Fibroblast of peridontal ligament (primary cell): ENCODE measurements at regions not wholly inside any gene's neighbourhood (a gene's known extent, or its start where the extent isn't known, plus 50 kb on each side); places are given as distances from the start of the nearest gene placed in this dataset.

Experiments
- DNase-seq: peaks from one replicate; pipeline ENCODE4 v3.0.0-alpha.2; 2010; ENCODE audit errors: extremely low read depth

DNA sequence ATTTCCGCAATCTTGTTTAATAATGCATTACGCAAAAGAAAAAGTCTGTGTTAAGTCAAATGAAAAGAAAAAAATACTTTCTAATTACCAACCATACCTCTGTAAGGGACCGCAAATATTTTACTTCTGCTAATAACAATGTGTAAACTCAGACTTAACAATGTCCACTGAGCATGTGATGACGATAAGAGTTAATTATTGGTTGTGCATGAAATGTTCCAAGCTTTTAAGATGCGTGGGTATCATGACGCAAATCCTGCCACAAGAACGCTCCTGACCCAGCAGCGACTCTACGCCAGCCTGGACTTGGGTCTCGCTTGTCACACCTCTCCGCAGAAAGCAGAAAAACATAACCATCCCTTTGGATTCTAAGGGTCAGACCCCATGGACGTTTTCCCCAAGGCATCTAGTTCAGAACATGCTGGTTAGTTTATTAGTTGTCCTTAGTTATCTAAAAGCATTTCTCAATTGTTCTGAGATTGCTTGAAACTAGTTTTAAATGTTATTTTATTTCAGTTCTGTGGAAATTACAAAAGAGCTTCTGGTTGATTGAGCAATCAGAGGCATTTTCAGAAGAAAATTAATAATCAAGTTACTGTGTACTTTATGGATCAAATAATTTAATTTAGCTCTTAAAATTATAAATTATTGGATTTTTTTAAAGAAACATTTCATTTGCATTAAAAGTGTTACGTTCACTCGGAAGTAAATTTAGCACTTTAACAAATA is 779.9 kb upstream of the ARGLU1 start:
- no peak for DNase-seq

DNA sequence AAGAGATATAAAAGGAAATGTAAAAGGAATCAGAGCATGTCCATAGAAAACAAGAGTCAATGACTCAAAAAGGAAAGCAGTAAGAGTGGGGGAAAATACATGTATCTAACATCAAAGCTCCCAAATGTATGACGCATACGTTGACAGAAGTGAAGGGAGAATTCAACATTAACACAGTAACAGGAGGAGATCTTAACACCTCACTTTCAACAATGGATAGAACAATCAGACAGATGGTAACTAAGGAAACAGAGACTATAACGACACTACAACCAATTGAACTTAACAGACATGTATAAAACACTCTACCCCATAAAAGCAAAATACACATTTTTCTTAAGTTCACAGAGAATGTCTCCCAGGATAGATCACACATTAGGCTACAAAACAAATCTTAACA is 774.8 kb upstream of the ARGLU1 start:
- no peak for DNase-seq

DNA sequence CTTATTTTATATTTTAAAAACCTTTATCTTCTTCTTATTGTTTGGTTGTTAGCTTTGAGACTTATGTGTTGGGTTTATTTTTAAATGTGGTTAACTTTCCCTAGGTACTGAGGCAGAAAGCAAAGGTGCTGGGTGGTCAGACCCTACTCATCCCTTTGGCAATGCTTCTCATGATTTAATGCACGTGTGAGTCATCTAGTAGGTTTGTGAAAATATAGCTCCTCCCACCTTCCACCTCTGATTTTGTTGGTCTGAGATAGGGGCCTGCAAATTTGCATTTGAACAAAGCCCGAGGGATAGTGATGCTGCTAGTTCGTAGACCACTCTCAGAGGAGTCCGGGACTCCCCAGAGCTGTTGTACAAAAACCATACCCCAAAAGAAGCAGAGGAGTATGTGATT is 771.3 kb upstream of the ARGLU1 start:
- DNase-seq: no peak

DNA sequence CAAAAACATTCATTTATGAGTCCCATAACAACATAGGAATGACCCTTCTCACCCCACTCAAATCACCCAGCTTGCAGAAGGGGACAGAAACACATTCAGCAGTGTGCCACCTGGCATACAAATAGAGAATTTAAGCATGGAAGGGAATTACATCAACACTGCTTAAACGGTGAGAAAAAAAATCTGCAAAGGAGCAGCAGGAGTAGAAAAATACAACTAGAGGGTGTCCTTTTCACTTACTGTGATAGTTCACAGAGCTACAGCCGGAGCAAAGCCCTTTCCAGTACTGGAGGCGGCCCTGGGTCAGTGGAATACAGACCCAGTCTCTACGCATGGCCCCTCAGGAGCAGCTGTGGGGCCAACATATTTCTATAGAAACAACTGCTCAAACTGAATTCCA is 764.3 kb upstream of the ARGLU1 start:
- DNase-seq: no peak

DNA sequence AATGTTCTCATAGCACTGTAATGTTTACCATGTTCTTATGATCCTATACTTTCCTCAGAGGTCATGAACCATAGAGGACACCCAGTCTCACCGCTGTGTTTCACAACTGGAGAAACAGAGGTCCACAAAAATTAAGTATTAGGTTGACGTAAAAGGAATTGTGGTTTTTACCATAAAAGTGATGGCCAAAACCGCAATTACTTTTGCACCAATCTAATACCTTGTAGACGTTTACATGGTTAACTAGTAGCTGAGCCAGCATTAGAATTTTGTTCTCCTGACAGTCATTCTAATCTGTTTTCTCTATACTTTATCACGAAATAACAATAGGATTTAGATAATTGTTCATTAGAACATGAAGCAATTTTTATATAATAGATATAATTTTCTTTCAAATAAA is 763.4 kb upstream of the ARGLU1 start:
- no peak for DNase-seq

DNA sequence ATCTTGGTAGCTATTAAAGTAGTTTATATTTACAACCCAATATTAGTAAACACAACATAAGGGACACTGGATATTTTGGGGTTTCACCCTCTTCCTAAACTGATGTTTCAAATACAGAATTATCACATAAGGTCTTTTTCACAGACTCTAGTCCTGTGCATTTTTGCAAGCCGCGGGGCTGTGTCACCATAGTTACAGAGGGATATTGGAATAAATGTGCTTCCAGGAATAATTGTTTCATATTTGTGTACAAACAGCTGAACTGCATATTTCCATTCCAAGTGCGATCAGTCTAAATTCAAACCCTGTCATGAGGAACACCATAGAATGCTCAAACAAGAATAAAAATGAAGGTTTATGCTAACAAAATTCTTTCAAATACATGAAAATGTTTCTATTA is 762.5 kb upstream of the ARGLU1 start:
- DNase-seq: no peak

DNA sequence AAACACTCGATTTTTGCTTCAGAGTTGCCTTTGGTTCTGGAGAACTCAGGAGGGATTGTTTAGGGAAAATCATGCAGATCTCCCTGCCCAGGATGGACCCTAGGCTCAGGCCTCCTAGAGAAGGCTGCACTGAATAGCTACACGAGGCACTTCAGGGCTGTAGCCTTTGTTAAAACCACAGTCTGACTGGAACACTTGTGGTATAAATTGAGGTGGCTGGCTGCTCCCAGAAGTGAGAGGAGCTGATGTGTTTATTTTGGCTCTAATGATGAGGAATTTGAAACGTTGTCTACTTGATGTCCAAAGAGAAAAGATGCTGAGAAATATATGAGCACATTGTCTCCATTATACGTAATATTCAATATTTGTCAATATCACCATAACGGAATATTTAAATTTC is 762.1 kb upstream of the ARGLU1 start:
- DNase-seq: no peak

DNA sequence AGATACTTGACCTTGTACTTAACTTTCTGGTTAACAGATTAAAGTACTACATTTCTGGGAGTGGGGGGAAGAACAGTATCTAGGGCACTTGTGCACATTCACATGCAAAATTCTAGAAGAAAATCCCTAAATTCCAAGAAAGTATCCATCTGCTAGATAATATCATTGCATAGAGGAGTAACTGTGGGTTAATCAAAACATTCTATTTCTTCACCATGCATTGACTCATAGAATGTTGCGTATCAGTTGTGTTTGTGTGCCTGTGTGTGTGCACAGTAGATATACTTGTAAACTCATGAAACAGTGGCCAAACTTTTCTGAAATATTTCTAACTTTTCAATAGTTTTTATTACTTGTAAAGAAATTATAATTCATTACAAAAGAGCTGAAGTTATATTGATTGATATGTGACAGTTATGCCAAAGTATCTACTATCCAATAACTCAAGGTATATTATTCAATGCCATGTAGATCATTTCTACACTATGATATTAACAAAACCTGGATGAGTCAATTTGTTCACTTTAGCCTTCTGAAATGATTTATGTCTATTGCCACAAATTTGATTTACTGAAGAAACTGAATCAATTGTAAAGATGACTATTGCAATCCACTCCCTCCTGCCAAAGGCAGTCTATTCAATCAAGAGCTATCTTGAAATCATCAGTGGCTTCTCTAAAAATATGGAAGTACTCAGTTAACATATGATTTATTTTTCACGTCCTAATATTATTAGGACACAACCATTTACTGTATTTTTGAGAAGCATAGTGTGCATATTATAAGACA is 756.7 kb upstream of the ARGLU1 start:
- DNase-seq: no peak

DNA sequence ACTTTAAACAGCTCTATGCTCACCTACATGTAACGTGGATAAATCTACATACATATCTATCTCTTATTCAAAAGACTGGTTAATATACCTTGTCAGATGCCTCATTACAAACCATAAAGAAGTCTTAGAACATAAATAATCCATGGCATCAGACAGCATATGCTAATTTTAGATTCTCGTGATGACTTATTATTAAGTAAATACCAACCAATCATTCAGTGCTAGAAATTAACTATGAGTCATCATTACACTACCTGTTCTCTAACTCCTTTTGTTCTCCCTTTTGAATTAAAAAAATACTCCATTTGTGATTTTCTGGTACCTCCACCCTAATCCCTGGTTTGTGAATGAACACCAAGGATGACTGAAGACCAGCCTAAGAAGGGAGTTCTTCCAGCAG is 754.3 kb upstream of the ARGLU1 start:
- no peak for DNase-seq

DNA sequence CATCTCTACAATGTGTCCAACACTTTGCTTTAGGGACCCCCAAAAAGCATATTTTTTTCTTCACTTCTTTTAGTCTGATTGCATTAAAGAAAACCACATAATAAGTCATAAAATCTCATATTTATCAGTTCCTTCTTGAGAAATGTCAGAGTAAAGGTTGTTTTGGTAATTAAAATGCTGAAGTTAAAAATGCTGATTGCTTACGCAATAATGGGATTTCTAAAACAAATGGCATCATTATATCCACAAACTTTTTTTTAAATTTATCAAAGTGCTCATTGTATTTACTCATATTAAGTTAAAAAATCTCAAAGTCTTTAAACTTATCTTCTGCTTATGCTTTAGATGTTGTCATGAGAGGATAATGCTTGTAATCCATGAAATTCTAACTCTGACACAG is 737.2 kb upstream of the ARGLU1 start:
- no peak for DNase-seq

DNA sequence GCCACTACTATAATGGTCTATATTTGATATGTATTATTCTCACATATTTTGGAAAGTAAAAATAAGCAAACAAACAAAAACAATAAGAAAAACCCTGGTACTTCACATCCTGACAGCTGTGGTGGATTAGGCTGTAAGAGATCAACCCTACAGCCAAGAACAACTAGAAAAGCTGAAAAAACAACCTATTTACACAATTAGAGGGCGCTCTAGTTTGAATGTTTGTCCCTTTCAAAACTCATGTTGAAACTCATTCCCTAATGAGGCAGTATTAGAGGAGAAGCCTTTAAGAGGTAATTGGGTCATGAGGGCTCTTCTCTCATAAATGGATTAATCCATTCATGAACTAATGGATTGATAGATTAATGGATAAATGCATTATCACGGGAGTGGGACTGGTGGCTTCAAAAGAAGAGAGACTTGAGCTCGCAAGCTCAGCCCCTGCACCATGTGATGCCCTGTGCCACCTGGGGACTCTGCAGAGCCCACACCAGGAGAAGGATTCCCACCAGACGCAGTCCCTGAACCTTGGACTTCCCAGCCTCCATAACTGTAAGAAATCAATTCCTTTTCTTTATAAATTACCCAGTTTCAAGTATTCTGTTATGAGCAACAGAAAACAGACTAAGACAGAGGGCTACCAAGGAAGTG is 733.9 kb upstream of the ARGLU1 start:
- no peak for DNase-seq

DNA sequence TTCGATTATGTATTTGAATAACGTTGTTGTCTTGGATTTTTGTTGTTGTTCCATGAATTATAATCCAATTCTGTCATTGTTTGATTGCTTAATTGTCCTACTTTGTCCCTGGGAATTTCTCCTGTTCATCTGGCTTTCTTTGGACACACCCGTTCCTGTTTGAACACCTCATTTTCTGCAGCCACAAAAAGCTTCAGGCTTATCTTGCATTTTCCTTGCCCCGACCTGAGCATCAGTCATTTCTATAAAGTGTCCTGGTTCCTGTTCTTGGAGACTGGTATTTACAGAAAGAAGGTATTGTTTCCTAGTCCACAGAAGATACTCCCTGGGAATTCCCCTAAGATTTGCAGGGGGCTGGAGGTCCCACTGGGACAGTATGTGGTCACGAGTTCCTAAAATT is 731.8 kb upstream of the ARGLU1 start:
- no peak for DNase-seq

DNA sequence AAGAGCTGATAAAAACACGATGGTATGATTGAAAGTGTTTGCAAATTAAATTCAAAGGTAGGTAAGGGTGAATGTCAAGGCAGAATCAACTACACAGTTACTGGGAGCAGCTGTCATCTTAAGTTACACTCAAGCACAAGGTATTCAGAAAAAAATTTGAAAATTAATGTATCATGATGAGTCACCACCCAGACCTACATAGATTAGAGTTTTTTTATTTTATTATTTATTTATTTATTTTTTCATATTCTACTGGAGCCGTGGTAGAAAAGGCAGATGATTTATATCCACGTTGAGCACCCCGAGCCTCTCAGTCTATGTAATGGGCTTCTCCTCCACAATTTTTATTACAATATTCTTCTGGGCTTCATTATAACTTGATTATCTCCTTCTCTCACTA is 728.9 kb upstream of the ARGLU1 start:
- DNase-seq: no peak

DNA sequence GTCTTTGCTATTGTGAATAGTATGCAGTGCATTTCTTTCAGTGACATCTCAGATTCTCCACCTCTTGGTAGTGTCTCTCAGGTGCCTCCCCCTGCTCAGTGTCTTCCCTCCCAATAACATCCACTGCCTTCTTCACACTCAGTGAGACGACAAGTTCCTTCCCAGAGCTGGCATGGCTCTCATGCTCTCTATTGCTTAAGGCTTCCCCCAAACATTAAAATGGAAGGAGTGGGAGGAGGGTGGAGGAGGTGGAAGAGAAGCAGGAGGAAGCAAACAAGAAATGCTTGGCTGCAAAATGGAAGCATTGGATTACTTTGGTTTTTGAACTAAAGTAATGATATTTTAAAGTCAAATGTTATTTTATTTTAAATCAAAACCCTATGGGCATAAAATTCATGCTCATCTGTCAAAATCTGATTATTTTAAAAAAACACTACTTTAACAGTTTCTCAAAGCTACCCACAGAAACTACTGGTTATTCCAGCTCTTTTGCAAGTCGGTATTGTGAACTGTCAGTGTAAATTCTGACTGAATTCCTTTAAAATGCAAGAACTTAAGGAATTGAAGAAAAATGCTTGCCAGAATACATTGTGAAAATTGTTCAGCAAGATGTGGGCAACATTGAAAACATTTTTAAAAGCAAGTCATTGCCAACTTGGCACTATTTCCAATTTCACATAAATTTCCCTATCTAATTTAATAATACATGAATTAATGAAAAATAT is 727.6 kb upstream of the ARGLU1 start:
- DNase-seq: peak; percentile 38

DNA sequence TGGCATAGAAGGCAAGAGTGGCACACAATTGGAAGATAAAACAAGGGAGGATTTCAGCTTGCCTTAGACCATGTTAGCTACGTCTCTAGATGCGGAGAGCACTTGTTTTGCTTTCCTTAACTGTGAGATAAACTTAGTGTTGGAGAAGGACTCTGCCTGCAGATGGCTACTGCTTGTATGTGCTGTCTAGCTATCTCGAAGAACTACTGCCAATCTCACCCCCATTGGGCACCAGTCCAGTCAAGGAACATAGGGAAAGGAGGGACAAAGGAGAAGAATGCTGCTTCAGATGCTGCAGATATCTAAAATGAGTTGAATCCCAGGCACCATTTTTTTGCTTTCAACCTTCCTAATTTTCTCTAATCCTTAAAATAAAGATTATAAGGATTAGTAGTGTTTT is 726.0 kb upstream of the ARGLU1 start:
- DNase-seq: no peak

DNA sequence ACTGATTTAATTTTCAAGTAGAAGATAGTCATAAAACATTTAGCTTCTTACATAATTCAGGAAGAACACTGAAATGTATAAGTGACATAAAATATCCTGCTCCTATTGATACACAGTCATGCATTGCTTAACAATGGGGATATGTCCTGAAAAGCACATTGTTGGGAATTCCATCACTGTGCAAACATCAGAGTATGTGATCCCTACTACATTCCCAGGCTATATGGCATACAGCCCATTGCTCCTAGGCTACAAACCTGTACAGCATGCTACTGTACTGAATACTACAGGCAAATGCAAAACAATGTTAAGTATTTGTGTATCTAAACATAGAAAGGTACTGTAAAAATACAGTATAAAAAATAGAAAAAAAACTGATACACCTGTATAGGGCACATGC is 723.9 kb upstream of the ARGLU1 start:
- no peak for DNase-seq

DNA sequence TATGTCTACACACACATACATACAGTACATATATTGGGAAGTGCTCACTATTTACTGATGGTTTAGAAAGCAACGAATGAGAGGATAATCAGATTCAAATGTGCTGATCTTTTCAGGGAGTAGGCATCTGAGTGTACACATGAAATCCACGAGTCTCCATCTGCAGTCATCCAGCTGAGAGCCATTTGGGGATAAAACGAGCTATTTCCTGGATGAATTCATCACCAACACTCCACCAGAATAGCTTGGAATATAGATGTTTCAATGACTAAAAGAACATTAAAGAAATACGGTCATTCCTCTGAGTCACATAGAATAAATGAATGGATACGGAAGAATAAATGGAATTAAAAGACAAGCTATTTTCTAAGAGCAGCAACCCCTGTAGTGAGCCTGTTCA is 721.6 kb upstream of the ARGLU1 start:
- DNase-seq: peak; percentile 46

DNA sequence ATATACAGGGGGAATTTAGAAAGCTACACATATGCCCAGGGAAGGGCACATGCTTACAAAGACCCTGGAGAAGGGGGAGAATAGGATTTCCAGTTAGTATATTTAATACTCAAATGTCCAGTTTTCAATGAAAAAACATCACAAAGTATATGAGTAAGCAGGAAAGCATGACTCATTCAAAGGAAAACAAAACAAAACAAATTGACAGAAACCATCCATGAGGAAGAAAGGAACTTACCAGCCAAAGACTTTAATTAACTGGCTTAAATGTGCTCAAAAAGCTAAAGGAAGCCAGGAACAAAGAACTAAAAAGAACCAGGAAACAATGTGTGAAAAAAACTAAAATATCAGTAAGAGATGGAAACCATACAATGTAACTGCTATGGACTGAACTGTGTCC is 716.2 kb upstream of the ARGLU1 start:
- DNase-seq: no peak

DNA sequence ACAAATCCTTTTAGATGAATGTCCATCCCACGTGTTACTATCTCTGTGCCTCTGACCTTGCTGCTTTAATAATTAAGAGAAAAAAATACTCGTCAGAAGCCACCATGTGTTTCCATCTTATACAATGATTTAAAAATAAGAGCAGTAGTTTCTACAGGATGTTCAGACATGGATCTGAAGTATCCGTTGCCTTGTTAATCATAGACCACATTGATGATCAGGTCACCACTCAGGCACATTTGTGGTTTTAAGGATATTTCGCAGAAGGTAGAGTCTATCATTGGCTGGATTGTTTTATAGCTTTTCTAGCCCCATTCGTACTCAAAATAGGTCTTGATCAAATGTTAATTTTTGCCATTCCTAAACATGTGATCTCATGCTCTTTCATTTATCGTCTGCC is 710.0 kb upstream of the ARGLU1 start:
- no peak for DNase-seq

DNA sequence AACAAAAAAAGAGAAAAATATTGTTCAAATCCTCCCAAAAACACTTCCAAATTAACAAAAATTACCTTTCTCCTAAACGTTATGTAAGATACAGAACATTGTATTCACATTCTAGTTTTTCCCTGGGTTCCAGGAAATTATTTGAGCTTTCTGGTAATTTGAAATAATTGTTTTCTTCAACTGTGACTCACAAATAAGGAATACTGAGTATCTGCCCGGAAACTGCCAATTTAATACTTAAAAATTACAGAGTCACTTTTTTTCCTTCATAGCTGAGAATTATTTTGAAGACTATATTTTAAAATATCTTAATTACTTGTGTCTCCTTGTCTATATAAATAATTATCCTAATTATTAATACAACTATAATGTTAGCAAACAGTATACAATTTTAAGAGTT is 709.0 kb upstream of the ARGLU1 start:
- DNase-seq: no peak

DNA sequence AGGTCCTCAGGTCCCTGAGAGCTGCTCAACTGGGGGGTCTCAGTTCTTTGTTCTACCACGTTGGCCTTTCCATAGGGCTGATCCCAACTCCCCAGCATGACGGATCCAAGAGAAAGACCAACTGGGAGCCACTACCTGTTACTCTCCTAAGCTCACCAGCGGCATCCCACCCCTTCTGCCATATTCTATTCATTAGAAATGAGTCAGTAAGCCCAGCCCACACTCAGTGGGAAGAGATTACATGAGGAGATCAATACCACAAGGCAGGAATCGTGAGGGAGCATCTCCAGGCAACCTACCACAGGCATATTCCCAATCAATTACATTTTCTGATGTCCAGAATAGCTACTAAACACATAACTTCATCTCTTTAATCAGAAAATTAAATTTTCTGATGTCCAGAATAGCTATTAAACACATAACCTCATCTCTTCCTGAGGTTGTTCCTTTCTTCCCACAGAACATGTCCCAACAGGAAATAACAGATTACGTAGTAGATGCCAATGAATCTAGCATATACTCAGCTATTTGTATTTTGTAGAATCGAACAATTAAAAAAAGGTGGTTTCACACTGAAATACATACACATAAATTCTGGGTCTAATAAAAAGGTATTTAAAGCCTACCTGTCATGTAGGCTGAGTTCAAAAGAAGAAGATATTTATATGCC is 708.1 kb upstream of the ARGLU1 start:
- no peak for DNase-seq

DNA sequence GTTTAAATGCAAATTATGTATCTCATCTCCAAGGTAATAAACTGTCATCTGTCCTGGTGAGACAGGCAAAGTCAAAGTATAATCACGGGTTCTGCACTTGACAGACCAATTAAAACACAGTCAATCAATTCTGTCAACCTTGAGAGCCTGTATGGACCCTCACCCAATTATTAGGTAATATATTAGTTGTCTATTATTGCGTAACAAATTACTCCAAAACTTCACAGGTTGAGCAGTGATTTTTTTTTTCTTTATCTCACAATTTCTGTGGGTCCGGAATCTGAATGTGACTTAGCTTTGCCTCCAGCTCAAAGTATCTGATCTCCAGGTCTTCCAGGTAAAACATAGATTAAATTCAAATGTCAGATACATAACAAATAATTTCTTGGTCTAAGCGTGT is 707.4 kb upstream of the ARGLU1 start:
- DNase-seq: no peak
